NT2/D1 (cell line): ENCODE measurements at regions not wholly inside any gene's neighbourhood (a gene's known extent, or its start where the extent isn't known, plus 50 kb on each side); places are given as distances from the start of the nearest gene placed in this dataset.

ENCODE experiments used
- DNase-seq: peaks from one replicate; pipeline ENCODE4 v3.0.0-alpha.2; 2011; ENCODE audit warnings: low read depth, low spot score
- H3K27me3 ChIP-seq: 2 replicates; pipeline ENCODE4 v1.6.0; 2011; ENCODE audit warnings: mild to moderate bottlenecking; ENCODE audit not compliant: insufficient read length, insufficient read depth
- H3K36me3 ChIP-seq: 2 replicates; pipeline ENCODE4 v1.6.1; 2011; ENCODE audit warnings: mild to moderate bottlenecking, low read length, mixed read lengths; ENCODE audit not compliant: insufficient read depth, insufficient read length
- H3K4me1 ChIP-seq: 2 replicates; pipeline ENCODE4 v1.5.1; 2011; ENCODE audit not compliant: insufficient read depth, insufficient read length
- H3K4me3 ChIP-seq: 2 replicates; pipeline ENCODE4 v1.5.1; 2011; ENCODE audit warnings: low read depth; ENCODE audit not compliant: insufficient read length
- H3K9ac ChIP-seq: 2 replicates; pipeline ENCODE4 v1.6.0; 2011; ENCODE audit warnings: low read depth; ENCODE audit not compliant: insufficient read length
- H3K9me3 ChIP-seq: 2 replicates; pipeline ENCODE4 v1.5.1; 2011; ENCODE audit warnings: mild to moderate bottlenecking, low read length; ENCODE audit not compliant: insufficient read depth
- SUZ12 ChIP-seq: IDR thresholded peaks from 2 replicates; pipeline ENCODE4 v1.6.1; 2011; ENCODE audit not compliant: insufficient read length, insufficient read depth; ENCODE audit errors: extremely low read depth
- YY1 ChIP-seq: IDR thresholded peaks from 2 replicates; pipeline ENCODE4 v1.6.1; 2011; ENCODE audit not compliant: insufficient read length, insufficient read depth
- ZNF274 ChIP-seq: IDR thresholded peaks from 2 replicates; pipeline ENCODE4 v1.6.1; 2011; ENCODE audit warnings: mild to moderate bottlenecking, low read depth, low read length

GRCh38 chr2:120503793-120504571 lies 158.0 kb downstream of the INHBB start:
- TF ChIP-seq YY1 (no peak), SUZ12 (no peak), ZNF274 (no peak)
- Histone ChIP-seq H3K36me3 (no peaks in the 10 kb centered on the region), H3K9me3 (no peaks in the 10 kb centered on the region), H3K4me3 (no peak overlapping the region), H3K4me1 (no peaks in the 10 kb centered on the region), H3K9ac (no peak overlapping the region), H3K27me3 (peaks cover 53% of the 10 kb centered on the region)
- DNase-seq: no peak

- Histone ChIP-seq H3K9me3 (no peaks in the 10 kb centered on the region), H3K9ac (no peak overlapping the region), H3K36me3 (no peaks in the 10 kb centered on the region), H3K4me3 (no peak overlapping the region), H3K27me3 (peaks cover 54% of the 10 kb centered on the region), H3K4me1 (no peaks in the 10 kb centered on the region)
- no peak for DNase-seq
- no peak for TF ChIP-seq SUZ12
- no peak for TF ChIP-seq ZNF274
- TF ChIP-seq YY1: no peak
Observed at GRCh38 chr2:120504936-120505705, 159.2 kb downstream of the INHBB start.

GRCh38 chr2:120508567-120509041 lies 162.7 kb downstream of the INHBB start:
- H3K4me3 ChIP-seq: no peak overlapping the region
- H3K4me1 ChIP-seq: peaks cover 4% of the 10 kb centered on the region
- no peak for DNase-seq
- no peaks in the 10 kb centered on the region for H3K9me3 ChIP-seq
- no peak for TF ChIP-seq YY1
- TF ChIP-seq ZNF274: no peak
- TF ChIP-seq SUZ12: no peak
- H3K9ac ChIP-seq: no peak overlapping the region
- H3K27me3 ChIP-seq: peaks cover 60% of the 10 kb centered on the region
- no peaks in the 10 kb centered on the region for H3K36me3 ChIP-seq

- H3K9me3 ChIP-seq: no peaks in the 10 kb centered on the region
- no peaks in the 10 kb centered on the region for H3K36me3 ChIP-seq
- H3K9ac ChIP-seq: no peak overlapping the region
- no peak for DNase-seq
- H3K4me3 ChIP-seq: no peak overlapping the region
- H3K27me3 ChIP-seq: peaks cover 63% of the 10 kb centered on the region
- H3K4me1 ChIP-seq: peaks cover 4% of the 10 kb centered on the region
- TF ChIP-seq ZNF274: no peak
- no peak for TF ChIP-seq YY1
- no peak for TF ChIP-seq SUZ12
Observed at GRCh38 chr2:120509213-120509815, 163.4 kb downstream of the INHBB start.

- Histone ChIP-seq H3K4me1 (peaks cover 4% of the 10 kb centered on the region), H3K36me3 (no peaks in the 10 kb centered on the region), H3K9me3 (no peaks in the 10 kb centered on the region), H3K4me3 (no peak overlapping the region), H3K9ac (no peak overlapping the region), H3K27me3 (peaks cover 72% of the 10 kb centered on the region)
- no peak for DNase-seq
- TF ChIP-seq YY1 (no peak), ZNF274 (no peak), SUZ12 (no peak)
Observed at GRCh38 chr2:120509991-120510735, 164.2 kb downstream of the INHBB start.

- Histone ChIP-seq H3K9me3 (no peaks in the 10 kb centered on the region), H3K9ac (no peak overlapping the region), H3K4me3 (no peak overlapping the region), H3K27me3 (peaks cover 73% of the 10 kb centered on the region), H3K36me3 (no peaks in the 10 kb centered on the region), H3K4me1 (peaks cover 4% of the 10 kb centered on the region)
- no peak for DNase-seq
- TF ChIP-seq YY1 (no peak), ZNF274 (no peak), SUZ12 (no peak)
Observed at GRCh38 chr2:120510751-120511395, 164.9 kb downstream of the INHBB start.
